HUES48 (cell line): ENCODE measurements at regions not wholly inside any gene's neighbourhood (a gene's known extent, or its start where the extent isn't known, plus 50 kb on each side); places are given as distances from the start of the nearest gene placed in this dataset.

Source experiments
- H3K27ac ChIP-seq: one replicate; pipeline ENCODE4 v1.7.0; 2013; ENCODE audit warnings: low read depth, low read length, inconsistent platforms
- H3K27me3 ChIP-seq: 2 replicates; pipeline ENCODE4 v1.6.1; 2013; ENCODE audit warnings: mild to moderate bottlenecking, low read length; ENCODE audit not compliant: control insufficient read depth, insufficient read depth
- H3K36me3 ChIP-seq: 2 replicates; pipeline ENCODE4 v1.6.1; 2013; ENCODE audit warnings: low read length; ENCODE audit not compliant: control insufficient read depth, insufficient read depth
- H3K4me1 ChIP-seq: 2 replicates; pipeline ENCODE4 v1.6.1; 2013; ENCODE audit warnings: mild to moderate bottlenecking, low read length; ENCODE audit not compliant: control insufficient read depth, insufficient read depth
- H3K4me3 ChIP-seq: 2 replicates; pipeline ENCODE4 v1.5.1; 2013; ENCODE audit warnings: mild to moderate bottlenecking, low read depth, low read length
- H3K9ac ChIP-seq: 2 replicates; pipeline ENCODE4 v1.6.1; 2013; ENCODE audit warnings: mild to moderate bottlenecking, low read depth, low read length, moderate library complexity
- H3K9me3 ChIP-seq: 2 replicates; pipeline ENCODE4 v1.6.1; 2013; ENCODE audit warnings: low read length; ENCODE audit not compliant: control insufficient read depth, insufficient read depth

GRCh38 chr1:208874915-208875314 lies 630.7 kb upstream of the PLXNA2 start:
- Histone ChIP-seq H3K9me3 (no peaks in the 10 kb centered on the region), H3K4me3 (no peak overlapping the region), H3K27ac (no peak overlapping the region), H3K9ac (no peak overlapping the region), H3K4me1 (no peaks in the 10 kb centered on the region), H3K36me3 (no peaks in the 10 kb centered on the region), H3K27me3 (no peaks in the 10 kb centered on the region)

GRCh38 chr1:208879022-208879421 lies 634.8 kb upstream of the PLXNA2 start:
- Histone ChIP-seq H3K4me3 (no peak overlapping the region), H3K9ac (no peak overlapping the region), H3K4me1 (no peaks in the 10 kb centered on the region), H3K9me3 (no peaks in the 10 kb centered on the region), H3K27me3 (no peaks in the 10 kb centered on the region), H3K27ac (no peak overlapping the region), H3K36me3 (no peaks in the 10 kb centered on the region)

- Histone ChIP-seq H3K4me1 (no peaks in the 10 kb centered on the region), H3K27ac (no peak overlapping the region), H3K27me3 (no peaks in the 10 kb centered on the region), H3K9ac (no peak overlapping the region), H3K4me3 (no peak overlapping the region), H3K36me3 (no peaks in the 10 kb centered on the region), H3K9me3 (no peaks in the 10 kb centered on the region)
These were observed 636.4 kb upstream of the PLXNA2 start for GRCh38 chr1:208880433-208881100.

DNA sequence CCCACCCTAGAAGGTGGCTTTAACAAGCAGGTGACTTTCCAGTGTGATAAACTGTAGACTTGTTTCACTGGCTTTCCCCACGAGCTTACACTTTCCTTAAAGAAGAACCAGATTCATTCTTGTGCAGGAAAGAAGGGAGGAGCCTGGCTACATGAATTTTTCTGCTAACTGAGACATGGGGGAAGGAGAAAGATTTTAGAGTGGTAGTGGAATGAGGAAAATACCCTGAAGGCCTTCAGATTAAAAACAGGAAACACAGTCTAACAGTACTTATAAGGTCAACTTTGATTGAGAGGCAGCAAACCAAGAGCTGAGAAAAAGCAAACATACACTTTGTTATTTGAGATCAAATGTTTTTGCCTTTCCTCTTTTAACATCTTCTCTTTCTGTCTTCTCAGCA lies 640.9 kb upstream of the PLXNA2 start:
- Histone ChIP-seq H3K27me3 (no peaks in the 10 kb centered on the region), H3K9me3 (no peaks in the 10 kb centered on the region), H3K9ac (no peak overlapping the region)

DNA sequence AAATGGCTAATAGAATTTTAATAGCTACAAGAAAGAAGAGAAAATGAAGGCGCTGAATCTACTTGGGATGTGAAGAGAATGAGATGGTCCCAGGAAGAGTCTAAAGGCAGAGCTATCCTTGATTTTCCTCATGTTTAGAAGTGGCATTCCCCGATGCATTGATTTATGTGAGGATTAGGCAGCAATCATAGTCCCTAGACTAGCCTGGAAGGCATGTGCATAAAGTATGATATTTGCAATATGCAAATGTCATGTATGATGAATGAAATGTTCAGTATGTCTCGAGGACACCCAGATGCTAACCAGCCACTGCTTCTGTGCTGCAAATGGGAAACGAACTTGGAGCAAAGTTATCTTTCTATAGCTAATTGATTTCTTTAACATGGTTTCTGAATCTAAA lies 641.5 kb upstream of the PLXNA2 start:
- H3K27ac ChIP-seq, result no peak overlapping the region
- H3K36me3 ChIP-seq, result no peaks in the 10 kb centered on the region
- no peaks in the 10 kb centered on the region for H3K4me1 ChIP-seq
- H3K9me3 ChIP-seq, result no peaks in the 10 kb centered on the region
- H3K9ac ChIP-seq, result no peak overlapping the region
- H3K27me3 ChIP-seq, result no peaks in the 10 kb centered on the region
- no peak overlapping the region for H3K4me3 ChIP-seq

More for the DNA sequence above, 640.9 kb upstream of the PLXNA2 start:
- Histone ChIP-seq H3K27ac (no peak overlapping the region), H3K4me3 (no peak overlapping the region), H3K4me1 (no peaks in the 10 kb centered on the region), H3K36me3 (no peaks in the 10 kb centered on the region)

DNA sequence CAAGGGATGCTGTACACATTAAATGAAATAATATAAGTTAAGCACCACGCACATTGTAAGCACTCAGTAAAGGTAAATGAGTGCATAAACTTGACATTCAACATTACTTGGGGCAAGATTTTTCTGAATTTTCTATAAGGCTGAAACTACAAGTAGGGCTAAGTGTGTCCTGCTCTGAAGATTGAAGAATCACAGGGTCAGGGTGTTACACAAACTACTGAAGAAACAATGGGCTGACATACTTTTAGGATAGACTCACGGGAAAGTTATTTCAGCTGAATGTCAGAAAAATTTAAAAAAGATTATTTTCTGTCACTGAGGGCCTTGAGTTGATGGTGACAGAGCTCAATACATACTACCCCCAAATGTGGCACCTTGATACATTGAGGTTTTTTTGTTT lies 644.2 kb upstream of the PLXNA2 start:
- Histone ChIP-seq H3K27ac (no peak overlapping the region), H3K9ac (no peak overlapping the region), H3K4me3 (no peak overlapping the region), H3K36me3 (no peaks in the 10 kb centered on the region), H3K9me3 (no peaks in the 10 kb centered on the region), H3K4me1 (no peaks in the 10 kb centered on the region), H3K27me3 (no peaks in the 10 kb centered on the region)

- H3K36me3 ChIP-seq, result no peaks in the 10 kb centered on the region
- H3K9me3 ChIP-seq, result no peaks in the 10 kb centered on the region
- no peaks in the 10 kb centered on the region for H3K27me3 ChIP-seq
- no peak overlapping the region for H3K27ac ChIP-seq
- H3K4me3 ChIP-seq, result no peak overlapping the region
- H3K4me1 ChIP-seq, result no peaks in the 10 kb centered on the region
- no peak overlapping the region for H3K9ac ChIP-seq
These were observed 648.0 kb upstream of the PLXNA2 start for GRCh38 chr1:208892147-208892546.

DNA sequence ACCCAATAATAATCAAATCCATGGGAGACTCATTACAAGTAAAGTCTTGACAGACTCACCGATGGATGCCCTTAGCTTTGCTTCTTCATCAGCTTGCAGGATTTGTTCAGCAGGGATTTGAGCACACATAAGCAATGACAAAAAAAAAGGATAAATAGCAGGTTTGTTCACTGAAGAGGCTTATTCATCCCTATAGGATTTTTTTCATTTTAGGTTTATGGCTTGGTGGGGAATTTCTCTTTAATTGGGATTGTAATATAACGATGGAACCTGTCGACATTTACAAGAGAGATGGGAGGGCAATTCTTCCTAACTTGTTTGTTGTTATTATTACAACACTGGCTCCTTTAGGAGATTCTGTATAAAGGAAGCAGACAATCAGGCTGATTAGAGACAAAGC lies 649.1 kb upstream of the PLXNA2 start:
- H3K27ac ChIP-seq, result no peak overlapping the region
- H3K36me3 ChIP-seq, result no peaks in the 10 kb centered on the region

DNA sequence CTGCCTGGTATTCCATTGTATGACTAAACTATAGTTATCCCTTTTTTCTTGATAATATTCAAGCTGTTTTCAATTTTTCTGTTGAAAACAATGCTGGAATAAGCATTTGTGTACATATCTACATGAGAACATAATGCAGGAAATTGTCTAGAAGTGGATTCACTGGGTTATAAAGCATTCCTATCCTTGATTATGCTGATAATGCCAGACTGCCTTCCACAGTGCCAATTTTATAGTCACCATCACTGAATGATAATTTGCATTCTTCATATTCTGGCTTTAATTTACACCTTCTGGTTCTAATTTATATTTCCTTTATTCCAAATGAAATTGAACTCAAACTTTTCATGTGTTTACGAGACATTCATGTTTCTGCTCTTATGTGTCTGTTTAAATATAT lies 651.0 kb upstream of the PLXNA2 start:
- H3K9ac ChIP-seq, result no peak overlapping the region
- no peaks in the 10 kb centered on the region for H3K36me3 ChIP-seq
- H3K27me3 ChIP-seq, result no peaks in the 10 kb centered on the region
- no peak overlapping the region for H3K27ac ChIP-seq
- H3K4me3 ChIP-seq, result no peak overlapping the region
- H3K9me3 ChIP-seq, result no peaks in the 10 kb centered on the region
- H3K4me1 ChIP-seq, result no peaks in the 10 kb centered on the region

More for the DNA sequence above, 649.1 kb upstream of the PLXNA2 start:
- Histone ChIP-seq H3K9me3 (no peaks in the 10 kb centered on the region), H3K4me3 (no peak overlapping the region), H3K4me1 (no peaks in the 10 kb centered on the region), H3K27me3 (no peaks in the 10 kb centered on the region), H3K9ac (no peak overlapping the region)

DNA sequence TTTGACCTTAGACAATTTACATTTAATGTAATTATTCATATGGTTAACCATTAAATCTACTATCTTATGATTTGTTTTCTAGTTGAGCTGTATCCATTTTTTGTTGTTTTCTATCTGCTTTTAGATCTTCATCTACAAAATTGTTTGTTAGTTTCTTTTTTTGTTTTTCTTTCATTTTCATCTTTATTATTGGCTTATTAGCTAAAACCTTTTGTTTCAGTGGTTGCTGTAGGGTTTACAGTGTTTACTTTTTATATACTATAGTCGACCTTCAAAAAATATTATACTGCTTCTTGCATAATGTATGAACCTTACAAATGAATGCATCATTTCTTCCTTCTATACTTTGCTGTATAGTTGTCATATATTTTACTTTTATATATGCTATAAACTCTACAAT lies 651.6 kb upstream of the PLXNA2 start:
- Histone ChIP-seq H3K9me3 (no peaks in the 10 kb centered on the region), H3K27me3 (no peaks in the 10 kb centered on the region), H3K4me1 (no peaks in the 10 kb centered on the region), H3K4me3 (no peak overlapping the region), H3K36me3 (no peaks in the 10 kb centered on the region), H3K27ac (no peak overlapping the region), H3K9ac (no peak overlapping the region)

DNA sequence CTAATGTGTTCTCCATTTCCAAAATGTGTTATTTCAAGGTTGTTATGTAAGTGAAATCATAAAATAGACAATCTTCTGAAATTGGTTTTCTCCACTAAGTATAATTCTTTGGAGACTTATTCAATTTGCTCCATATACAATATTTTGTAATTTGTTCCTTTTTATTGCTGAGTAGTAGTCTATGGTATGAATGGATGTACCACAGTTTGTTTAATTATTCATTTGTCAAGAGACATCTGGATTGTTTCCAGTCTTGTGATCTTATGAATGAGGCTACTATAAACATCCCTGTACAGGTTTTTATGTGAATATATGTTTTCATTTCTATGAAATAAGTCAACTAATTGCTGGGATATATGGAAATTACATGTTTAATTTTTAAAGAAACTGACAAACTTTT lies 652.6 kb upstream of the PLXNA2 start:
- H3K36me3 ChIP-seq, result no peaks in the 10 kb centered on the region
- no peak overlapping the region for H3K9ac ChIP-seq
- H3K27me3 ChIP-seq, result no peaks in the 10 kb centered on the region
- H3K4me1 ChIP-seq, result no peaks in the 10 kb centered on the region
- no peak overlapping the region for H3K27ac ChIP-seq
- H3K9me3 ChIP-seq, result no peaks in the 10 kb centered on the region
- H3K4me3 ChIP-seq, result no peak overlapping the region

DNA sequence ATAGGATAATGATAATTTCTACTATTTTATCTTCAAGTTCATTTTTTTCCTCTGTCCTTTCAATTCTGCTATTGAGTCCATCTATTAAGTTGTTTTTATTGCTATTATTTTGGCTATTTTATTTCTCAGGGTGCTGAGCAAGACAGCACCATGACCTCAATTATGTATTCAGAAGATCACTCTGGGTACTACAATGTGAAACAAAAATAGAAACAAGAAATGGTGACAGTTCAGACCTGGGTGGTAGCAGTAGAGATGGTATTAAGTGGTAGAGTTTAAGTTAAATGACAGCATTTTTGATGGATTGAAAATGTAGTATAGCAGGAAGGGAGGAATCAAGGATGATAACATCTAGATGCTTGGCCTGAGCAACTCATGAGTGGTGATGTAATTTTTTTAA lies 655.3 kb upstream of the PLXNA2 start:
- H3K4me3 ChIP-seq, result no peak overlapping the region
- H3K9me3 ChIP-seq, result no peaks in the 10 kb centered on the region
- no peak overlapping the region for H3K9ac ChIP-seq
- no peaks in the 10 kb centered on the region for H3K27me3 ChIP-seq
- H3K4me1 ChIP-seq, result no peaks in the 10 kb centered on the region
- no peak overlapping the region for H3K27ac ChIP-seq
- H3K36me3 ChIP-seq, result no peaks in the 10 kb centered on the region
